Activated naive CD4-positive, alpha-beta T cell treated with anti-CD3 and anti-CD28 coated beads, Interleukin-2, amount 50 U/mL, for 72 hours (primary cell): ENCODE measurements at regions not wholly inside any gene's neighbourhood (a gene's known extent, or its start where the extent isn't known, plus 50 kb on each side); places are given as distances from the start of the nearest gene placed in this dataset.

ENCODE experiments used
- ATAC-seq, 2 donors: fragments of 150-1000 bp; cut with Tn5 transposase; 2 replicates each; pipeline ENCODE4 v1.10.0; 2021; ENCODE audit warnings: mild to moderate bottlenecking in 2 of 2, moderate library complexity in 2 of 2
- DNase-seq, 2 donors: peaks; one replicate each; pipeline ENCODE4 v3.0.0; 2021 to 2022; ENCODE audit warnings: low spot score in 2 of 2
- H3K27ac Mint-ChIP-seq, 2 donors: one replicate each; pipeline ENCODE4 v1.8.0; 2022; ENCODE audit warnings: mild to moderate bottlenecking in 2 of 2, mixed read lengths in 2 of 2
- H3K36me3 Mint-ChIP-seq, 2 donors: one replicate each; pipeline ENCODE4 v1.8.0; 2022; ENCODE audit warnings: mixed read lengths in 2 of 2
- H3K9me3 Mint-ChIP-seq, 2 donors: one replicate each; pipeline ENCODE4 v1.8.0; 2022; ENCODE audit warnings: mixed read lengths in 2 of 2

DNA sequence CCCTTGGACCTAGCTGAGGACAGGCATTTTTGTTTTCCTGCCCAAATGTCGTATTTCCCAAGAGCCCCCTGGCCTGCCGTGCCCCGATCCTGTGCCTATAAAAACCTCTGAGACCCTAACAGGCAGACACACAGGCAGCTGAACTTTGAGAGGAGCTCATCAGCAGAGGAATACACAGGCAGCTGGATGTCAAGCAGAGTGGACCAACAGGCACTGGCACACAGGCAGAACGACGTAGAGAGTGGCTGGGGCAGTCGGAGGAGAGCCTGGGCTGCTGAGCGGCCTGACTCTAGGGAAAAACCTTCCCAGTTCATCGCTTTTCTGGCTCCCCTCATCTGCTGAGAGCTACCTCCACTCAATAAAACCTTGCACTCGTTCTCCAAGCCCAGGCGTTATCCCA is 896.1 kb downstream of the PCDH18 start:
- no peaks in the 10 kb centered on the region for H3K36me3 Mint-ChIP-seq
- ATAC-seq (no peak), DNase-seq (no peak)
- no peak overlapping the region for H3K27ac Mint-ChIP-seq
- peaks cover 8% of the 10 kb centered on the region in 2 donors for H3K9me3 Mint-ChIP-seq

DNA sequence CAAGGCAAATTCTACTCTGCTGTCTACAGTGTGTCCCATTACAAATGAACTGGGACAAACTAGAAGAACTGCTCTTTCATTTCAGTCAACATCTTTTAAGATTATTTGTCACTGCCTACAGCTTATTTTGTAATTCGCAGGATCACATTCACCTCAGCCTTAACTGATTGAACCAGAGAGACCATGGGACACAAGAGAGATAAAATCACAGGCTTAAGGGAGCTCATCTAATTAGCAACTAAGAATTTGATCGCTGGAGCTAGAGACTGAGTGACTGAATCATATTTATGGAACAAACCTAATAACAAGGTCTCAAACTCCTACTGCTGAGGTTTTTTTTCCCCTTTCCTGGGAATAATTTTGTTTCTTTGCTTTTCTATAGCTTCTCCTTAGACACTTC is 898.2 kb downstream of the PCDH18 start:
- H3K9me3 Mint-ChIP-seq: peaks cover 3 to 8% of the 10 kb centered on the region in 2 donors
- DNase-seq (no peak), ATAC-seq (no peak)
- H3K27ac Mint-ChIP-seq: no peak overlapping the region
- H3K36me3 Mint-ChIP-seq: no peaks in the 10 kb centered on the region

DNA sequence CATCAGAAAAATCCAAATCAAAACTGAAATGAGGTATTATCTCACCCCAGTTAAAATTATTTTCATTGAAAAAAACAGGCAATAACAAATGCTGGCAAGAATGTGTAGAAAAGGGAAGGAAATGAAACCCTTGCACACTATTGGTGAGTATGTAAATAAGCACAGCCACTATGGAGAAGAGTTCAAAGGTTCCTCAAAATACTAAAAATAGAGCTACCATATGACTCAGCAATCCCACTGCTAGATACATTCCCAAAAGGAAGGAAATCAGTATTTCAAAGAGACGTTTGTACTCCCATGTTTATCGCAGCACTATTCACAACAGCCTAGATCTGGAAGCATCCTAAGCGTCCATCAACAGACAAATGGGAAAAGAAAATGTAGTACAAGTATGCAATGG is 932.4 kb downstream of the PCDH18 start:
- no peak overlapping the region for H3K27ac Mint-ChIP-seq
- peaks cover 19 to 40% of the 10 kb centered on the region in 2 donors for H3K9me3 Mint-ChIP-seq

DNA sequence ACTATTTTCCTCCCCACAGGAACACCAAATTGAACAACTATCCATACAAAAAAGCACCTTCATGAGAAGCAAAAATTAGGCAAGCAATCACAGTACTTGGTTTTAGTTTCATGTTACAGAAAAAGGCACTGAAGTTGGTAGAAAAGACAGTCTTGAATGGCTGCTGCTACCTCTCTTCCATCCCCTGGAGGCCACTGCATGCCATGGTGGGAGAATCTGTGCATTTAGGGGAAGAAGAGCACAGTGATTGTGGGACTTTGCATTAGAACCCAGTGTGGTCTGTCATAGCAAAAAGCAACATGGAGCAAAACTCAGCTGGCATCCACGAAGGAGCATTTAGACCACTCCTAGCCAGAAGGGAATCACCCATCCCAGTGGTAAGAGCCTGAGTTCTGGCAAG is 941.9 kb downstream of the PCDH18 start:
- Mint-ChIP-seq H3K36me3 (no peaks in the 10 kb centered on the region), H3K9me3 (peaks cover 9 to 12% of the 10 kb centered on the region in 2 donors), H3K27ac (no peak overlapping the region)
- ATAC-seq (no peak), DNase-seq (no peak)

More for the DNA sequence above, 932.4 kb downstream of the PCDH18 start:
- H3K36me3 Mint-ChIP-seq: peaks cover 0 to 11% of the 10 kb centered on the region in 2 donors
- no peak for DNase-seq
- no peak for ATAC-seq

DNA sequence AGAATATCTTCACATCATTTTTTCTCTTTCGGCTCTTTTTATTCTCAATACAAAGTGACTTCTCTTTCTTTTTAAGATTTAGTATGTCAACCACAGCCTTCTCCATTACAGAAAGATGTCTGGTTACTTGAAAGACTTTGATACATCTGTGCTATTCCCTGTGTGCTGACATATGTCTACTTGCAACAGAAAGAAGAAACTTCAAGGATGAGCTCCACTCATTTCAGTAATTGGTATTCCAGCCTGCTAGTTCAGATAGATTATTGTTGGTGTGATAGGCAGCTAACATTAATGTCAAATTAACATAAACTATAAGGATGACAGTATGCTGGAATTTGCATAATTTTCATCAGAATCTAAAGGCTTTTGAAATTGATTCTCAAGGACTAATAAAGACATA is 948.7 kb downstream of the PCDH18 start:
- no peak overlapping the region for H3K27ac Mint-ChIP-seq
- ATAC-seq (no peak), DNase-seq (no peak)
- no peaks in the 10 kb centered on the region for H3K36me3 Mint-ChIP-seq
- H3K9me3 Mint-ChIP-seq: peaks cover 9 to 13% of the 10 kb centered on the region in 2 donors

DNA sequence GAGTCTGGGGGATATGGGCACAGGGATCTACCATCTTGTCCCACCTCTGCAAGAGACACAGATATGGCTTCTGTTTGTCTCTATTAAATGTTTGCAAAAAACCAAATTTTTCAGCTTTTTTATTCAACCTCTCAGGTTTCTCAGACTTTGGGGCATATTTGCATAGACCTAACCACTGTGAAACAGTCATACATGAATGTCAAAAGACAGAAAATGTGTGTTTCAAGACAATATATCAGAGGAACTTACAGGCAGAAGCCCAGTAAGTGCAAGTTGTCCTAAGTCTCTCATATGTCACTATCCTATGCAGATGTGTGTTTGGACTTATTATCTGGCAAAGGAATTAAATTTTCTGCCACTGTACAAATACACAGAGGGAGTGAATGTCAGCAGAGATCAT is 951.2 kb downstream of the PCDH18 start:
- H3K9me3 Mint-ChIP-seq: peaks cover 10 to 15% of the 10 kb centered on the region in 2 donors
- ATAC-seq (no peak), DNase-seq (no peak)
- no peak overlapping the region for H3K27ac Mint-ChIP-seq
- H3K36me3 Mint-ChIP-seq: no peaks in the 10 kb centered on the region

DNA sequence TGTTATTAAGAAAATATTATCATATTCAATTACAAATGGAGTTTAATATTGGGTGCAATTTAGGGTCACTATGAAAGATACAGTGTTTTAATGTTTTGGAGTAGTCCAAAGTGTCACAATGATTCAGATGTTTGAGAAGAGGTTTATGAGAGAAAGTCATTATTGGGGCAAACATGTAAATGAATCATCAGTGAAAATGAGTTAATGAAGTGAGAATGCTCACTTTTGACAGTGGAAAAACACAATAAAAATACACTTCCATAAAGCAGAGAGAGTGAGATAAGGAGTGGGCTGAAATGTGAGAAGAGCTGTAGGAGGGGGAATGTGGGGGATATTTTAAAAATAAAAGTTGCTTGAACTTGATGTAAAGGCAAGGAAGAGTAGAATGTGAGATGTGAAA is 957.1 kb downstream of the PCDH18 start:
- DNase-seq: no peak
- H3K9me3 Mint-ChIP-seq: peaks cover 19 to 31% of the 10 kb centered on the region in 2 donors
- no peak for ATAC-seq

DNA sequence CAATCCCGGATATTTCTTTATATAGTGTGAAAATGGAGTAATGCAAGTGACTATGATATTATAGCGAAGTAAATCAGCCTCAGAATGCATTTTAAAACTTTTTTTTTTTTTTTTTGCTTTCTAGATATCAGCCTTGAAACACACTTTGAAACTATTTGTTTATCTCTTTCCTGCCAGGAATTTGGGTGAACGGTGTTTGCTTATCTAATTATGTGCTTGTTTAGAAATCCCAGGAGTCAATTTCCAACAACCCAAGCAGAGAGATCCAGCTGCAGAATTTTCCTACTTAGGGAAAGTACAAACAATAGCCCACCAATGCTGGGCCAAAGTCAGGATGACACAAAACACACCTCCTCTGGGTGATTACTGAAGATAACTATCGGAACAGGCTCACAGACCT is 958.8 kb downstream of the PCDH18 start:
- ATAC-seq (no peak), DNase-seq (no peak)
- peaks cover 19 to 26% of the 10 kb centered on the region in 2 donors for H3K9me3 Mint-ChIP-seq
- no peaks in the 10 kb centered on the region for H3K36me3 Mint-ChIP-seq
- H3K27ac Mint-ChIP-seq: no peak overlapping the region

More for the DNA sequence above, 957.1 kb downstream of the PCDH18 start:
- H3K36me3 Mint-ChIP-seq: no peaks in the 10 kb centered on the region
- H3K27ac Mint-ChIP-seq: no peak overlapping the region

DNA sequence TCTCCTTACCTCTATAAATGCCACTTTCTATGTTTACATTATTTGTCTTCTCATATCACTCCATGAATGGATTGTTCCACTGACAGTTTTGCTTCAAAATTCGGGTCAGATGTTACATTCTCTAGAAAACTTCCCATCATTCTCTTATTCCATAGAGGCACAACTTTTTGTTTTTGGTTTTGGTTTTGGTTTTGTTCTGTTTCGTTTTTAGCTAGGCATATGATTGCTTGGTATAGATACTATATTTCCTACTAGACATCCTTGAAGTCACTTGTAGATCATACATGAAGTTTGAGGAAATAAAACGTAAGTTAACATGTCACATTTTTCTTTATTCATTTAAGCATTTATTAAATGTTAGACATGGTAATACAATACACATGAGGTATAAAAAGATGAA is 961.0 kb downstream of the PCDH18 start:
- Mint-ChIP-seq H3K27ac (no peak overlapping the region), H3K9me3 (peaks cover 16 to 21% of the 10 kb centered on the region in 2 donors), H3K36me3 (no peaks in the 10 kb centered on the region)
- DNase-seq: no peak
- ATAC-seq: no peak

DNA sequence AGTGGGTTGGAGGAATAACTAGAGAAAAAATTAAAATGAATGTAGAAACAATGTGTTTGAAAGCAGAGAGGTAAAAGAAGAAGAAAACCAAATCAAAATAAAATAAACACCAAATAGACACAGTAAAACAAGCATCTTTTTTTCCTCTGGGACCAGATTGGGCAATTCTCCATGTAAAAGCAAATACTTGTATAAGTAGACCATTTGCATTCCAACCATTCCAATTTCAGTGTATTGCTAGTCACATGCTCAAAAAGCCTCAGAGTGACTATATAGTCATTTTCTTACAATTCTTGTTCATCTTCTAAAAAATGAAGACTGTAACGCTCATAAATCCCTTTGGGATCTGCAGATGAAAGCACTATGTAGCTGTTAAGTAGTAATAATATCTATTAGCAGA is 969.5 kb downstream of the PCDH18 start:
- H3K9me3 Mint-ChIP-seq: peaks cover 0 to 4% of the 10 kb centered on the region in 2 donors
- no peak for DNase-seq
- ATAC-seq: no peak
- H3K27ac Mint-ChIP-seq: no peak overlapping the region
- no peaks in the 10 kb centered on the region for H3K36me3 Mint-ChIP-seq

DNA sequence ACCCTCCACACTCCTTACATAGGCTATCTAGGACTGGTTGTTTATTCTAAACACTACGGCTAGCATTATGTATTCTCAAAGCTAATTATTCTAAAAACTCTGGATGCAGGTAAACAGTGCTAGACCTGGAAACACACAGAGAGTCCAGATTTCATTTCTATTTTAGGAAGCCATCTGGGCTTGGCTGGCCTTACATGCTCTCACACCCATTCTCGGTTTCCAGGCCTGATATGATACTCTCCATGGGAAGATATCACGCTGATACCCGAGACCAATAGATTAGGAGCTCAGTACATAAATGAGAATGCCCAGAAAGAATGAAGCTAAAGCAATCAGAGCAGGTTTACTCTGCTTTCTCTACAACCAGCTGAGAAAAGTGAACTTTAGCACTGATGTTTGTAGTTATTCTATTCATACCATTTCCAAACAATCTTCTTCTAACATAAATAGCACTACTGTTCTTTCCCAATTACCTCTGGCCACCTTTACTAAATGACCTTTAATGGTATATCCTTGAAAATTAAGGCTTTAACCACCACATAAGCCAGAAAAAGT is 973.3 kb downstream of the PCDH18 start:
- Mint-ChIP-seq H3K27ac (no peak overlapping the region), H3K36me3 (no peaks in the 10 kb centered on the region), H3K9me3 (peaks cover 3 to 7% of the 10 kb centered on the region in 2 donors)
- ATAC-seq: no peak
- DNase-seq: no peak

DNA sequence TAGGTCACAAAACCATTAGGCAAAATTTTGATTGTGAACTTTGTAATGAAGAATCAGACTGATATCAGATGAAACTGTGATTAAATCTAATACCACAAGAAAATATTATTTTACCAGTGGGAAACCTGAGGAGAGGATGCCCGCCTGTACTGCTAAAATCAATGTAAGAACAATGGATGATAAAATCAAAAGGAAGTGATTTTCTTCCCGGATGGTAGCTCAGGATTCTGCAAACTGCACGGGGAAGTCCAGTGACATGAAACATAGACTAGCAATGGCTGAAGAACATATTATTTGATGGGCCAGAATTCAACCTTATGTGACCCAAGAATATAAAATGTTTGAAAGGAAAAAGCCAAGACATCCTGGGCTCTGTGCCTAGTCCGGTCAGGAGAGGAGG is 974.9 kb downstream of the PCDH18 start:
- no peak overlapping the region for H3K27ac Mint-ChIP-seq
- H3K9me3 Mint-ChIP-seq: peaks cover 3 to 10% of the 10 kb centered on the region in 2 donors
- no peak for DNase-seq
- no peak for ATAC-seq
- no peaks in the 10 kb centered on the region for H3K36me3 Mint-ChIP-seq

DNA sequence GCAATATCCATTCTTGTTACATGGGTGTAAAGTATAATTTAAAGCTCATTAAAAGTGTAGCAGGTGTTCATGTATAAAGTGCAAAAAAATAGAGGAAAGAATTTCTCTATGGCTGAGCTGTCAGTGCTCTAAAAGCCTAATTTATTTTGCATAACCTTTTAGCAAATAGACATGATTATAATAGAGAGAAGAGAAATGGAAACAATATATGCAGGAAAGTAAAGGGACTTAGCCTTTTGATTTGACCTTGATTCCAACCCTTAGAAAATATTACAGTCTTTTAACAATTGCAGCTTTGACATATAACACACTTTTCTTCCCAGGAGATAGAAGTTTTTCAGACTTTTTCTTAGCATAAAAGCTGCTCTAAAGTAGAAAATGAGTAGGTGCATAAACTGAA is 978.3 kb downstream of the PCDH18 start:
- ATAC-seq: no peak
- Mint-ChIP-seq H3K9me3 (peaks cover 15 to 21% of the 10 kb centered on the region in 2 donors), H3K36me3 (no peaks in the 10 kb centered on the region), H3K27ac (no peak overlapping the region)
- DNase-seq: no peak

DNA sequence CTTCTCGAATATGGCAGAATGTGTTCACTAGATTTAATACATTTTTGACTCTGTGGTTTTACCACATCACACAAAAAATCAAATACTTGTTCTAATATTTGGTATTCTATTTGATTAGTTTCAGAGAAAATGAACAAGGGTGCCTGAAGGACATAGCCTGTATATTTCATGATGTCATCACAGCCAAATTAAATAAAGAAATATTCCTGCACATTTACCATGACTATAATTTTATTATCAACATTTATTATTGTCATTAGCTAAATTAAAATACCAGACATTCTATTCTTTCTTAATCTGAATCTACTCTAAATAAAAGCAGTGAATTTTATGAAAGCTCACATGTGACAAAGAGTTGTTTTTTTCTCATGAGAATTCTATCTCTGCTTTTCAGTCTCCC is 980.5 kb downstream of the PCDH18 start:
- peaks cover 15 to 16% of the 10 kb centered on the region in 2 donors for H3K9me3 Mint-ChIP-seq
- H3K36me3 Mint-ChIP-seq: no peaks in the 10 kb centered on the region
- no peak for ATAC-seq
- no peak overlapping the region for H3K27ac Mint-ChIP-seq
- no peak for DNase-seq

DNA sequence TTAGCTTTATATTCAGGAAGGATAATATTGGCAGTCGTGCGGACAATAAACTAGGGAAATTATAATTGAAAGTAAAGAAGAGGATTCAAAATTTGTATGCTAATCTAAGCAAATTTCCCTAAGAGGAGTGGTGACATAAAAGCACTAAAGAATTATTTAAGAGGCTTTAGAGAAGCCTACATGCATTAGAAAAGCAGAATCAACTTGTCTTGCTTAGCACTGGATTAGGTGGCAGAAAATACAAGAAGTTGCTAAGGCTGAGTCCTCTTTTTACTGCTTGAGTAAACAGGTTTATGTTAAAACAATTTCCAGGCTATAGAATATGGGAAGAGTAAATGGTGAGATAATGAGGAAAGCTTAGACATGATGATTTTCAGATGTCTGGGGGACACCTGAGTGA is 991.5 kb downstream of the PCDH18 start:
- peaks cover 12 to 14% of the 10 kb centered on the region in 2 donors for H3K9me3 Mint-ChIP-seq
- H3K36me3 Mint-ChIP-seq: no peaks in the 10 kb centered on the region
- no peak for DNase-seq
- no peak overlapping the region for H3K27ac Mint-ChIP-seq
- no peak for ATAC-seq

DNA sequence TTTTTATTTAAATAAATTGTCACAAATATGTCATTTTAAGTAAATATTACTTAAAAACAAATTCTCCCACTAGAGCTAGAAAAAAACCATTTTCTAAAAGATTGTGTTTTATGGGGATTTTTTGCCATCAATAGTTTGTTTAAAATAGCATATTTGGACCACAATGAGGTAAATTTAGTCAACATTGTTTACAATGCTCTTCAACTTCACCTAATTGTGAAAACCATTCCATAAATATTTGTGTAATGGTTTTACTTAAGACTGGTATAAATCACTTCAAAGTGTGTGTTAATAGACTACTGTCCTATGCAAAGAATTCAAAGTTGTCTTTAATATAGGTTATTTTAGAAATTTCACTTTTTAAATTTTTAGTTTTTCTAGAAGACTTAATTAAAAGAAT is 1004.2 kb downstream of the PCDH18 start:
- H3K27ac Mint-ChIP-seq: no peak overlapping the region
- DNase-seq (no peak), ATAC-seq (no peak)
- no peaks in the 10 kb centered on the region for H3K36me3 Mint-ChIP-seq
- H3K9me3 Mint-ChIP-seq: peaks cover 7 to 11% of the 10 kb centered on the region in 2 donors

DNA sequence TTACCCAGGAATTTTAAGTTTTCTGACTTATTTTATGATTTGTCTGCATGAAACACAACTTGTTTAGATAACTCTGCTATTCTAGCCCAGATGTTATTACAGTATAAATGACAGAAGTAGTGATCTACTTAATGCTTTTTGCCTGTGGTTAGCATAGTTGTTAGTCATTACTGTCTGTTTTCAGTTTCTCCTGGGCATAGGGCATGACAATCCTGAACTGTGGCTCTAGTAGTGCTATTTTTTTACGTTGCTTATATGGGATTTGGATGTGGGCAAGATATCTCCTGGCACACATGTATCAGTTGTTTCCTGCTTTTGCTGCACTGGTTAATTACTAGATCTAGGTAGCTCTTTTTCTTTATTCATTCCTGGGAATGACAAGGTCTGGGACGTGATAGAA is 1005.8 kb downstream of the PCDH18 start:
- Mint-ChIP-seq H3K9me3 (peaks cover 9% of the 10 kb centered on the region in 2 donors), H3K36me3 (no peaks in the 10 kb centered on the region), H3K27ac (no peak overlapping the region)
- ATAC-seq (no peak), DNase-seq (no peak)

DNA sequence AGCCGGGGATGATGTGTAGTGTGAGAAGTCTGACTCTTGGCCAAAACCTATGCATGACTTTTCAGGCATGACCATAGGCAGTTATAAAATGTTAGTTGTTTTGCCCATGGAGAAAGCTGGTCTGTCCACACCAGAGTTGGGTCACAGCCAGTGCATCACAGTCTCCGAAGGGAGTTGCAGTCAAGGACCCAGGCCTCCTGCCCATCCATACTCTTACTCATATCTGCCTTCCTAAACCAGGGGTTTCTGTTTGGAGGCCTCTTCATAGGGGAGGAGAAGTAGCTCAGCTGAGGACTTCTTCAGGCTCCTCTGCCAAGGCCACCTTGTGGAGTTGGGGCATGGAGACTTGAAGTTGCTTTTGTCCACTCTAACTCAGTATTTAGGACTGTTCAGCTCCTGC is 1008.3 kb downstream of the PCDH18 start:
- DNase-seq: no peak
- no peak for ATAC-seq
- no peaks in the 10 kb centered on the region for H3K36me3 Mint-ChIP-seq
- H3K9me3 Mint-ChIP-seq: peaks cover 16 to 21% of the 10 kb centered on the region in 2 donors
- H3K27ac Mint-ChIP-seq: no peak overlapping the region

DNA sequence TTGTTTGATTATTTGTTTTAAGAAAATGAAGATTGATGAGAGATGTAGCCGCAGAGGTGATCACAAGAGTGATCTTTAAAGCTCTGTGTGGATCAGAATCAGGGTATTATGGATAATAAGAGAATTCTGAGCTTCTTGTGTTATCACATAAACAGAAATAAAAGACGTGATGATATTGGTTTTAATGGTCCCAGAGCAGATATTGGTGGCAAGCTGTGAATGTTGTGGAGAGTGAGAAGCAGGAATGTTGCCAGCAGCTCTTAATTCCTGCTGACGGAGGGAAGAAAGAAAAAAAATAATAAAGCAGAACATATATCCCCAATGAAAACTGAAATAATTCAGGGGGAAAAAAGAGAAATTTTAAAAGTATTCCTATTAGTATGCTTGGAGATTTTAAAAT is 1015.9 kb downstream of the PCDH18 start:
- H3K27ac Mint-ChIP-seq: no peak overlapping the region
- ATAC-seq: no peak
- DNase-seq: no peak
- peaks cover 0 to 1% of the 10 kb centered on the region in 2 donors for H3K36me3 Mint-ChIP-seq
- H3K9me3 Mint-ChIP-seq: peaks cover 8 to 25% of the 10 kb centered on the region in 2 donors
